Tibial artery (tissue), 4 donors: ENCODE measurements at regions not wholly inside any gene's neighbourhood (a gene's known extent, or its start where the extent isn't known, plus 50 kb on each side); places are given as distances from the start of the nearest gene placed in this dataset.

Experiments
- DNase-seq, 2 donors: peaks; one replicate each; pipeline ENCODE4 v3.0.0-alpha.2; 2019
- H3K27ac ChIP-seq, 2 donors: fragments of 200-600 bp; sonication (generic) in 1 of 2; 1 replicate in 1 of 2; 2 replicates in 1 of 2; pipeline ENCODE4 v1.5.1; 2018 to 2019; ENCODE audit warnings: mild to moderate bottlenecking in 1 of 2
- H3K27me3 ChIP-seq, 2 donors: fragments of 200-600 bp; sonication (generic) in 1 of 2; one replicate each; pipeline versions ENCODE4 v1.5.1 to v1.6.0; 2016 to 2019
- H3K36me3 ChIP-seq, 3 donors: fragments of 200-600 bp; sonication (generic) in 2 of 3; one replicate each; pipeline ENCODE4 v1.5.1; 2016 to 2019; ENCODE audit warnings: mild to moderate bottlenecking in 2 of 3
- H3K4me1 ChIP-seq, 4 donors: fragments of 200-600 bp; sonication (generic) in 2 of 4; 1 replicate in 3 of 4; 2 replicates in 1 of 4; pipeline ENCODE4 v1.5.1; 2016 to 2019
- H3K4me3 ChIP-seq, 2 donors: fragments of 200-600 bp; sonication (generic) in 1 of 2; 1 replicate in 1 of 2; 2 replicates in 1 of 2; pipeline ENCODE4 v1.5.1; 2018 to 2019; ENCODE audit warnings: mild to moderate bottlenecking in 2 of 2
- H3K9me3 ChIP-seq, 3 donors: fragments of 200-600 bp; sonication (generic) in 1 of 3; one replicate each; pipeline ENCODE4 v1.5.1; 2016 to 2019
- intact Hi-C: fragments of 100-400 bp; cut with DNase I; formaldehyde crosslinking; loops from one replicate; pipeline ENCODE4 v1.15.0; 2023; ENCODE audit warnings: low total_unique reads
- TF ChIP-seq, protein P1 (sequence below), 2 experiments: fragments of 200-600 bp in 1 of 2; fragments of 450-650 bp in 1 of 2; IDR thresholded peaks; one replicate each; pipeline ENCODE4 v1.5.1; 2017 to 2019; ENCODE audit warnings: antibody characterized with exemption in 2 of 2, mild to moderate bottlenecking in 1 of 2, moderate library complexity in 1 of 2

GRCh38 chr19:28394725-28395124, 818.2 kb downstream of the UQCRFS1 start:
- Histone ChIP-seq H3K27ac (no peak overlapping the region), H3K9me3 (peaks cover 0 to 4% (median 0%) of the 10 kb centered on the region in 3 donors), H3K4me1 (no peaks in the 10 kb centered on the region), H3K4me3 (no peak overlapping the region), H3K36me3 (no peaks in the 10 kb centered on the region), H3K27me3 (no peaks in the 10 kb centered on the region)
- no peak for DNase-seq
- TF ChIP-seq, protein P1, sequence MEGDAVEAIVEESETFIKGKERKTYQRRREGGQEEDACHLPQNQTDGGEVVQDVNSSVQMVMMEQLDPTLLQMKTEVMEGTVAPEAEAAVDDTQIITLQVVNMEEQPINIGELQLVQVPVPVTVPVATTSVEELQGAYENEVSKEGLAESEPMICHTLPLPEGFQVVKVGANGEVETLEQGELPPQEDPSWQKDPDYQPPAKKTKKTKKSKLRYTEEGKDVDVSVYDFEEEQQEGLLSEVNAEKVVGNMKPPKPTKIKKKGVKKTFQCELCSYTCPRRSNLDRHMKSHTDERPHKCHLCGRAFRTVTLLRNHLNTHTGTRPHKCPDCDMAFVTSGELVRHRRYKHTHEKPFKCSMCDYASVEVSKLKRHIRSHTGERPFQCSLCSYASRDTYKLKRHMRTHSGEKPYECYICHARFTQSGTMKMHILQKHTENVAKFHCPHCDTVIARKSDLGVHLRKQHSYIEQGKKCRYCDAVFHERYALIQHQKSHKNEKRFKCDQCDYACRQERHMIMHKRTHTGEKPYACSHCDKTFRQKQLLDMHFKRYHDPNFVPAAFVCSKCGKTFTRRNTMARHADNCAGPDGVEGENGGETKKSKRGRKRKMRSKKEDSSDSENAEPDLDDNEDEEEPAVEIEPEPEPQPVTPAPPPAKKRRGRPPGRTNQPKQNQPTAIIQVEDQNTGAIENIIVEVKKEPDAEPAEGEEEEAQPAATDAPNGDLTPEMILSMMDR (IDR thresholded peaks at IDR 0.05), result no peak
- intact Hi-C loops, result no loop called here

DNA sequence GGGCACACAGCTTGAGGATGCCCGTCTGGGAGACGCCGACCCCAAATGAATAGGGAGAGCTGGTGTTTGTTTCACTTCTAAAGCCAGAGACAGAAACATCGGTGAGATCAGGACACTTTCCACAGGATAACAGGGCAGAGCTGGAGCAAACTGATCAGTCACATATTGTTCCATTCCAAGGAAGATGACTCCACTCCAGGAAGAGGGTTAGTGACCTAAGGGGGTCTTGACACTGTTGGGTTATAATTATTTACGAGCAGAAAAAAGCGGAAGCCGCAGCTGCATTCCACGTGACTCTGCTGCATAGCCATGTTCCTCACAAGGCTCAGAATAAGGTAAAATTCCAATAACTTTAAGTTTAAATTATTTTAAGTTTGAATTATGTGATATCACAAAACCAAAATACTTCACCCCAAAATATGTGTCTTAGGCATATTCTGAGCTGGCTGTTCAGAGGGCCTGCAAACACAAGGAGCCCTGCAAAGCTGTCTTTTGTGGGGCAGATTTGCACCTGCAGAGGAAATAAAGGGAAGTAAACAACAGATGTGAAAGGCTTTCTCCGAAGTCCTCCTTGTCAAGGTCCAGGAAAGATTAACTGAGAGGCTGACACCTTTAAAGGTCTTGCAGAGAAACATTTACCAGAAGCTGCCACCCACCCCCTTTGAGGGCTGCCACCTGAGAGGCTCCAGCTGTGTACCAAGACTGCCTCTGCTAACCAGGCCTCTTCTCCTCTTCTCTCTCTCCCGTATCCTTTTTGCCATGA, 819.2 kb downstream of the UQCRFS1 start:
- intact Hi-C loops, result no loop called here

DNA sequence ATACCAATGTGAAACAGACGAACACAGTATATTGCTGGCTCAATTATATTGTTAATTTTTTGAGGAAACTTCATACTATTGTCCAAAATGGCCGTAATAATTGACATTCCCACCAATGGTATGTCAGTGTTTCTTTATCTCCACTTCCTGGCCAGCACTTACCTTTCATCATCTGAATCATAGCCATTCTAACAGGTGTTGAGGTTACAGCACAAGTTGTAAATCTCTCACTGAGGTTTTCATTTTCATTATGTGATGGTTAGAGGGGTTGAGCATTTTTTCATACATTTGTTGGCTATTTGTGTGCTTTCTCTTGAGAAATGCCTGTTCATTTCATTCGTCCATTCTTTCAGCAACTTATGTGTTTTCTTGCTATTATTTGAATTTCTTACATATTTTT, 824.0 kb downstream of the UQCRFS1 start:
- H3K27me3 ChIP-seq, result no peaks in the 10 kb centered on the region
- TF ChIP-seq, protein P1 (IDR thresholded peaks at IDR 0.05), result no peak
- intact Hi-C loops, result no loop called here
- no peak overlapping the region for H3K4me3 ChIP-seq
- no peak overlapping the region for H3K27ac ChIP-seq
- H3K4me1 ChIP-seq, result no peaks in the 10 kb centered on the region
- DNase-seq, result no peak
- no peaks in the 10 kb centered on the region for H3K9me3 ChIP-seq
- no peaks in the 10 kb centered on the region for H3K36me3 ChIP-seq

More for the DNA sequence above, 819.2 kb downstream of the UQCRFS1 start:
- Histone ChIP-seq H3K4me3 (no peak overlapping the region), H3K9me3 (no peaks in the 10 kb centered on the region), H3K27me3 (no peaks in the 10 kb centered on the region), H3K36me3 (no peaks in the 10 kb centered on the region), H3K4me1 (no peaks in the 10 kb centered on the region), H3K27ac (no peak overlapping the region)
- DNase-seq, result no peak
- TF ChIP-seq, protein P1 (IDR thresholded peaks at IDR 0.05), result no peak

- Histone ChIP-seq H3K9me3 (no peaks in the 10 kb centered on the region), H3K27me3 (no peaks in the 10 kb centered on the region), H3K4me1 (no peaks in the 10 kb centered on the region), H3K36me3 (no peaks in the 10 kb centered on the region), H3K4me3 (no peak overlapping the region), H3K27ac (no peak overlapping the region)
- TF ChIP-seq, protein P1 (IDR thresholded peaks at IDR 0.05), result no peak
- intact Hi-C loops, result no loop called here
- DNase-seq, result no peak
Observed at GRCh38 chr19:28387507-28387906, 825.4 kb downstream of the UQCRFS1 start.

DNA sequence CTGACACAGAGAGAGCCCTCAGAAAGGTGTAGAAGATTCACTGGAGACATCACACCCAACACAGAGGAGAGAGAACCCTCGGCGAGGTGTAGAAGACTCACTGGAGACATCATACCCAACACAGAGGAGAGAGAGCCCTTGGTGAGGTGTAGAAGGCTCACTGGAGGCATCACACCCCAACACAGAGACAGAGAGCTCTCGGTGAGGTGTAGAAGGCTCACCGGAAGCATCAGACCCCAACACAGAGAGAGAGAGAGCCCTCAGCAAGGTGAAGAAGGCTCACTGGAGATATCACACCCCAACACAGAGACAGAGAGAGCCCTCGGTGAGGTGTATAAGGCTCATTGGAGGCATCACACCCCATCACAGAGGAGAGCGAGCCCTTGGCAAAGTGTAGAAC, 826.5 kb downstream of the UQCRFS1 start:
- H3K4me3 ChIP-seq, result no peak overlapping the region
- no peaks in the 10 kb centered on the region for H3K27me3 ChIP-seq
- TF ChIP-seq, protein P1 (IDR thresholded peaks at IDR 0.05), result no peak
- DNase-seq, result no peak
- intact Hi-C loops, result no loop called here
- H3K27ac ChIP-seq, result no peak overlapping the region
- no peaks in the 10 kb centered on the region for H3K36me3 ChIP-seq
- no peaks in the 10 kb centered on the region for H3K9me3 ChIP-seq
- no peaks in the 10 kb centered on the region for H3K4me1 ChIP-seq
